PC-9 (cell line): ENCODE measurements at regions not wholly inside any gene's neighbourhood (a gene's known extent, or its start where the extent isn't known, plus 50 kb on each side); places are given as distances from the start of the nearest gene placed in this dataset.
A peak's percentile ranks its signal among the peaks of the same experiment; 100 is the strongest.

Source experiments
- BruUV-seq: library from RNA; stranded (reverse); fragments of 400-500 nt; replicated peaks from 2 replicates; lab custom pipeline; 2021; lab: Mats Ljungman, UMichigan
- CTCF ChIA-PET: fragments of 300-600 bp; sonication (Branson Sonifier 250); formaldehyde crosslinking; loops from one replicate; lab custom pipeline; 2022; ENCODE audit warnings: antibody characterized with exemption; lab: Charles Lee
- POLR2A ChIA-PET: fragments of 300-600 bp; sonication (Branson Sonifier 250); formaldehyde crosslinking; loops from one replicate; lab custom pipeline; 2022; ENCODE audit warnings: antibody characterized with exemption; ENCODE audit not compliant: unreplicated experiment; lab: Charles Lee
- DNase-seq, 2 experiments: peaks; one replicate each; pipeline versions ENCODE4 v3.0.0 to v3.0.0-alpha.2; 2015 to 2022; ENCODE audit warnings: mixed read lengths in 1 of 2
- H2AFZ ChIP-seq: fragments of 200-600 bp; sonication (generic); 2 replicates; pipeline ENCODE4 v1.8.1; 2017; ENCODE audit warnings: antibody characterized with exemption
- H3F3A ChIP-seq: fragments of 200-600 bp; sonication (generic); 2 replicates; pipeline ENCODE4 v1.8.1; 2017; ENCODE audit warnings: antibody characterized with exemption, mild to moderate bottlenecking, low read depth; ENCODE audit not compliant: insufficient read depth
- H3K27ac ChIP-seq: fragments of 200-600 bp; sonication (generic); 2 replicates; pipeline ENCODE4 v1.6.1; 2016; ENCODE audit warnings: mixed run types
- H3K27me3 ChIP-seq: fragments of 200-600 bp; sonication (generic); 2 replicates; pipeline ENCODE4 v1.6.1; 2016; ENCODE audit warnings: low read depth, mixed run types; ENCODE audit not compliant: insufficient read depth
- H3K36me3 ChIP-seq: fragments of 200-600 bp; sonication (generic); 2 replicates; pipeline ENCODE4 v1.6.1; 2016; ENCODE audit warnings: low read depth, mixed run types
- H3K4me1 ChIP-seq: fragments of 200-600 bp; sonication (generic); replicated peaks from 2 replicates; pipeline ENCODE4 v1.6.1; 2016; ENCODE audit warnings: mixed run types; ENCODE audit not compliant: insufficient read depth
- H3K4me2 ChIP-seq: fragments of 200-600 bp; sonication (generic); 2 replicates; pipeline ENCODE4 v1.6.1; 2017; ENCODE audit warnings: mixed run types
- H3K4me3 ChIP-seq: fragments of 200-600 bp; sonication (generic); 2 replicates; pipeline ENCODE4 v1.6.1; 2016; ENCODE audit warnings: mixed run types
- H3K79me2 ChIP-seq: fragments of 200-600 bp; sonication (generic); 2 replicates; pipeline ENCODE4 v1.6.1; 2017; ENCODE audit warnings: low read depth, mixed run types
- H3K9me2 ChIP-seq: fragments of 200-600 bp; sonication (generic); 2 replicates; pipeline ENCODE4 v1.8.1; 2017; ENCODE audit warnings: mild to moderate bottlenecking; ENCODE audit not compliant: insufficient read depth
- H3K9me3 ChIP-seq: fragments of 200-600 bp; sonication (generic); 2 replicates; pipeline ENCODE4 v1.8.1; 2016; ENCODE audit warnings: low read depth; ENCODE audit not compliant: insufficient read depth
- H4K20me1 ChIP-seq: fragments of 200-600 bp; sonication (generic); 2 replicates; pipeline ENCODE4 v1.8.1; 2017; ENCODE audit not compliant: insufficient read depth
- EZH2 ChIP-seq: fragments of 200-600 bp; sonication (generic); IDR thresholded peaks from 2 replicates; pipeline ENCODE4 v1.8.0; 2017; ENCODE audit warnings: antibody characterized with exemption, low read depth
- intact Hi-C: fragments of 100-400 bp; cut with micrococcal nuclease; formaldehyde crosslinking; loops from one replicate; pipeline ENCODE4 v1.10.0; 2022; ENCODE audit not compliant: unreplicated experiment
- TF ChIP-seq, protein P1 (sequence below): fragments of 200-600 bp; sonication (generic); conservative IDR thresholded peaks from 2 replicates; pipeline ENCODE4 v1.6.1; 2017; ENCODE audit warnings: mixed run types, antibody characterized with exemption, mild to moderate bottlenecking, moderate library complexity

DNA sequence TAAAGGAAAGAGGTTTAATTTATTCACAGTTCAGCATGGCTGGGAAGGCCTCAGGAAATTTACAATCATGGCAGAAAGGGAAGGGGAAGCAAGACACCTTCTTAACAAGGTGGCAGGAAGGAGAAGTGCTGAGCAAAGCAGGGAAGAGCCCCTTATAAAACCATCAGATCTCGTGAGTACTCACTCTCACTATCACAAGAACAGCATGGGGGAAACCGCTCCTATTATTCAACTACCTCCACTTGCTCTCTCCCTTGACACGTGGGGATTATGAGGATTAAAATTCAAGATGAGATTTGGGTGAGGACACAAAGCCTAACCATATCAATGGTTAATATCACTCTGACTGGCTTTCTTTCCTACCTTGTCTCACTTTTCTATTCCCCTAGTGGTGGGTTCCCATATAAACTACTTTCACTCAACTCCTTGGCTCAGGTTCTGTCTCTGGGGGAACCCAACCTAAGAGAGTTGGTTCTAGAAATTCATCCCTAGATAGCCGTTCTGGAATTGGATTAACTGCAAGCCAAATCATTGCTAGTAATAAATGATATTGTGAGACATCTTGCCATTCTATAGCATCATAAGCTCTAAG lies 749.8 kb upstream of the GRAMD2B start:
- TF ChIP-seq, protein P1, sequence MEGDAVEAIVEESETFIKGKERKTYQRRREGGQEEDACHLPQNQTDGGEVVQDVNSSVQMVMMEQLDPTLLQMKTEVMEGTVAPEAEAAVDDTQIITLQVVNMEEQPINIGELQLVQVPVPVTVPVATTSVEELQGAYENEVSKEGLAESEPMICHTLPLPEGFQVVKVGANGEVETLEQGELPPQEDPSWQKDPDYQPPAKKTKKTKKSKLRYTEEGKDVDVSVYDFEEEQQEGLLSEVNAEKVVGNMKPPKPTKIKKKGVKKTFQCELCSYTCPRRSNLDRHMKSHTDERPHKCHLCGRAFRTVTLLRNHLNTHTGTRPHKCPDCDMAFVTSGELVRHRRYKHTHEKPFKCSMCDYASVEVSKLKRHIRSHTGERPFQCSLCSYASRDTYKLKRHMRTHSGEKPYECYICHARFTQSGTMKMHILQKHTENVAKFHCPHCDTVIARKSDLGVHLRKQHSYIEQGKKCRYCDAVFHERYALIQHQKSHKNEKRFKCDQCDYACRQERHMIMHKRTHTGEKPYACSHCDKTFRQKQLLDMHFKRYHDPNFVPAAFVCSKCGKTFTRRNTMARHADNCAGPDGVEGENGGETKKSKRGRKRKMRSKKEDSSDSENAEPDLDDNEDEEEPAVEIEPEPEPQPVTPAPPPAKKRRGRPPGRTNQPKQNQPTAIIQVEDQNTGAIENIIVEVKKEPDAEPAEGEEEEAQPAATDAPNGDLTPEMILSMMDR: no peak
- TF ChIP-seq EZH2: no peak
- Histone ChIP-seq H3K9me2 (no peaks in the 10 kb centered on the region), H3K27me3 (no peaks in the 10 kb centered on the region), H3K9me3 (no peaks in the 10 kb centered on the region), H3F3A (no peaks in the 10 kb centered on the region), H3K27ac (no peak overlapping the region), H4K20me1 (no peaks in the 10 kb centered on the region), H3K79me2 (no peaks in the 10 kb centered on the region), H3K36me3 (no peaks in the 10 kb centered on the region), H3K4me3 (no peak overlapping the region), H3K4me2 (no peak overlapping the region), H3K4me1 (no peaks in the 10 kb centered on the region), H2AFZ (no peak overlapping the region)
- intact Hi-C loops: no loop called here
- BruUV-seq: no TSS peak
- ChIA-PET CTCF (no interaction called here), POLR2A (no interaction called here)
- DNase-seq: no peak

DNA sequence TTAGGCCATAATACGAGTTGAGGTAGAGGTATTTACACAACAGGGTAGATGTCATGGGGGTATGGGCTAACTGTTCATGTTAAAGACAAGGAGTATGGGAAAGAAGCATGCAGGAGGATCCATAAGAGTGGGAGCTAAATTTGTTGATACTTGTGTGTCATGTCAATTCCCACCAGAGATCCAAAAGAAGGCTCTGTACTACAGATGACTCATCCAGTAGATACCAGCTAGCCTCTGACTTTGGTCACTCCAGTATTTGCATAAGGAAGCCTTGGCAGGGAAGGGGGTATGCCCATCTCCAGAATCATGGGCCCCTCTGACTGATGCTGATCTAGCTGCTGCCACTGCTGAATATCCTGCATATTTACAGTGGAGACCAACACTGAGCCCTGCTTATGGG lies 743.7 kb upstream of the GRAMD2B start:
- H4K20me1 ChIP-seq: no peaks in the 10 kb centered on the region
- BruUV-seq: no TSS peak
- H3K4me3 ChIP-seq: no peak overlapping the region
- H3K9me3 ChIP-seq: no peaks in the 10 kb centered on the region
- no peaks in the 10 kb centered on the region for H3K36me3 ChIP-seq
- H3K9me2 ChIP-seq: no peaks in the 10 kb centered on the region
- no peak overlapping the region for H3K4me2 ChIP-seq
- ChIA-PET POLR2A (no interaction called here), CTCF (no interaction called here)
- no peaks in the 10 kb centered on the region for H3K4me1 ChIP-seq
- H2AFZ ChIP-seq: no peak overlapping the region
- H3K27me3 ChIP-seq: no peaks in the 10 kb centered on the region
- no peak for DNase-seq
- H3F3A ChIP-seq: no peaks in the 10 kb centered on the region
- H3K79me2 ChIP-seq: no peaks in the 10 kb centered on the region
- no peak for TF ChIP-seq EZH2
- TF ChIP-seq, protein P1: no peak
- H3K27ac ChIP-seq: no peak overlapping the region
- intact Hi-C loops: no loop called here

DNA sequence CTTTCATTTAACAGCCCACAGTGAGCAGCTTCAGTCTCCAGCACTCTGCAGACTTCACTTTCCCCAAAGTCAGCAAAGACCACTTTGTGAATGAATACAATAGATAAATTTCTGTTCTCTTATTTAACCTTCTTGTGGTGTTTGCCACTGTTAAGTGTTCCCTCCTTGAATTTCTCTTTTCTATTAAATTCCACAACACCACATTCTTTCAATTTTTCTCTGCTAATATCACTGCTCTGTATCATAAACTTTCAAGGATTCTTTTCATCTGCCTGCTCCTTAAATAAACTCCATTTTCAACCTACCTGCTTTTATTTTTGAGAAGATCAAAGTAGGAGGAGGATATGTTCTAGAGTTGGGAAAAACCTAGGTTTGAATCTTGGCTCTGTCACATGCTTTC lies 739.5 kb upstream of the GRAMD2B start:
- no peaks in the 10 kb centered on the region for H3K79me2 ChIP-seq
- no peaks in the 10 kb centered on the region for H3K4me1 ChIP-seq
- DNase-seq: no peak
- ChIA-PET POLR2A (no interaction called here), CTCF (no interaction called here)
- H3K27me3 ChIP-seq: no peaks in the 10 kb centered on the region
- H3K27ac ChIP-seq: no peak overlapping the region
- no peak for TF ChIP-seq EZH2
- TF ChIP-seq, protein P1: no peak
- H3K4me2 ChIP-seq: no peak overlapping the region
- no peaks in the 10 kb centered on the region for H3K9me2 ChIP-seq
- H3F3A ChIP-seq: no peaks in the 10 kb centered on the region
- H4K20me1 ChIP-seq: no peaks in the 10 kb centered on the region
- no peaks in the 10 kb centered on the region for H3K36me3 ChIP-seq
- no TSS peak for BruUV-seq
- H2AFZ ChIP-seq: 0 out of 2 replicates have a peak overlapping the region, but pooled peaks have one; percentile 13
- H3K9me3 ChIP-seq: no peaks in the 10 kb centered on the region; the same call in 1 of the 2 replicates
- intact Hi-C loops: no loop called here
- H3K4me3 ChIP-seq: no peak overlapping the region
